HG03457 (cell line): ENCODE measurements at regions not wholly inside any gene's neighbourhood (a gene's known extent, or its start where the extent isn't known, plus 50 kb on each side); places are given as distances from the start of the nearest gene placed in this dataset.

Experiments used
- ATAC-seq: cut with Tn5 transposase; IDR thresholded peaks from one replicate; pipeline ENCODE4 v1.9.1; 2021; ENCODE audit warnings: moderate number of reproducible peaks; ENCODE audit not compliant: unreplicated experiment

GRCh38 chr13:59497621-59498247 lies 666.0 kb downstream of the DIAPH3 start:
- ATAC-seq, result no peak

- ATAC-seq, result no peak
Observed at GRCh38 chr13:59501004-59501403, 662.7 kb downstream of the DIAPH3 start.

DNA sequence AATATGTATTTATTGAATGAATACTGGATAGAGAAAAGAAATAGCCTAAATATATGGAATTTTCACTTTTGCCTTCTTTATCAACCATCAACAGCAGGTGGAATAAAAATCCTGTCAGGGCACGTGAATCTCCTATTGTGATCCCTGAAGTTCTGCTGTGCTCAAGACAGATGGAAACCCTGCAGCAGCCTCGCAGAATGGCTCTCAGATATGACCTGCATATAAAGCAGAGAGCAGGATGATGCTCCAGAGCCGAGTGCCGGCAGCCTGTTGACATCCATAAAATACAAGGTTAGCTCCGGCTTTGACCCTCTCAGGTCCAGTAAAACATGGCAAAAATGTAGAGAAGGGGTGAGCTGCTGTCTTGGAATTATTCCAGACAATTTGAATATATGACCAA lies 659.3 kb downstream of the DIAPH3 start:
- no peak for ATAC-seq

- ATAC-seq, result no peak
Observed at GRCh38 chr13:59510386-59510785, 653.3 kb downstream of the DIAPH3 start.

- ATAC-seq, result no peak
Observed at GRCh38 chr13:59513686-59514085, 650.0 kb downstream of the DIAPH3 start.

- ATAC-seq, result no peak
Observed at GRCh38 chr13:59514316-59514715, 649.4 kb downstream of the DIAPH3 start.

- no peak for ATAC-seq
Observed at GRCh38 chr13:59519819-59520218, 643.9 kb downstream of the DIAPH3 start.

DNA sequence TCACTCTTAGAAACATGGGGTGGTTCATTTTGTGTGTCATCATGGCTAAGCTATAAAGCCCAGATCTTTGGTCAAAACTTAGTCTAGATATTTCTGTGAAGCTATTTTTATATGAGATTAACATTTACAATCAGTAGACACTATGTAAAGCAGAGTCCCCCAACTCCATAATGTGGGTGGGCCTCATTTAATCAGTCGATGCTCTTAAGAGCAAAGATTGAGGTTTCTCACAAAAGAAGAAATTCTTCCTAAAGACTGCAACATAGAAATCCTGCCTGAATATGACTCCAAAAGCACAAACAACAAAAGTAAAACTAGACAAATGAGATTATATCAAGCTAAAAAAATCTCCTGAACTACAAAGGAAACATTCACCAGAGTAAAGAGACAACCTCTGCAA lies 642.2 kb downstream of the DIAPH3 start:
- no peak for ATAC-seq

DNA sequence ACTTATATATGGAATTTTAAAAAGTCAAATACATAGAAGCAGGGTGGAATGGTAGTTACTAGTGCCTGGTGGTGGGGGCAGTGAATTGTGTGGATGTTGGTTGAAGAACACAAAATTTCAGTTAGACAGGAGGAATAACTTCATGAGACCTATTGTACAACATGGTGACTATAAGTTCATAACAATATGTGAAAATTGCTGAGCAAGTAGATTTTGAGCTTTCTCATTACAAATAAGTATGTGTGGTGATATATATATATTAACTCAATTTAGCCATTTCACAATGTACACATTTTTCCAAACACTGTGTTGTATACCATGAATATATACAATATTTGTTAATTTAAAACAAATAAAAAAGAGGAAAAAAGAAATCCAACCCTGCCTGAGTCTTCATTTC lies 641.1 kb downstream of the DIAPH3 start:
- ATAC-seq, result no peak

- no peak for ATAC-seq
Observed at GRCh38 chr13:59527500-59527899, 636.2 kb downstream of the DIAPH3 start.

- no peak for ATAC-seq
Observed at GRCh38 chr13:59531571-59532091, 632.1 kb downstream of the DIAPH3 start.

DNA sequence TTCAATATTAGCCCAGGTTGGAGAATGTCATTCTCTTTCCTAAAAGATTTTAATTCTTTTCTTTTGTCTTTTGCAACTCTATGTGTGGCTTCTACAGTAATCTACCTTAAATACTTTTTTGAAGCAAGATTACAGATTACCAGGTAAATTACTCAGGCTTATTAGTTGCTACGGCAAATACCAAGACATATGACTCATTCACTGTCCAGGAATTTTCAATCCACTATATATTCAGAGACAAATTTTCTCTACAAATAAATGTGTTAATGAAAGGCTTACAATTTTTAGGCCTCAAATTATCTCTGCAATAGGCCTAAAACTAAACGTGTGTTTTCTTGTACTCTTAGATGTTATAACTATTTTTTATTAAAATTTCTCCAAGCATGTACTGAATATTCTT lies 631.3 kb downstream of the DIAPH3 start:
- ATAC-seq, result no peak

- no peak for ATAC-seq
Observed at GRCh38 chr13:59533561-59534555, 629.9 kb downstream of the DIAPH3 start.

- ATAC-seq, result no peak
Observed at GRCh38 chr13:59534806-59535205, 628.9 kb downstream of the DIAPH3 start.

DNA sequence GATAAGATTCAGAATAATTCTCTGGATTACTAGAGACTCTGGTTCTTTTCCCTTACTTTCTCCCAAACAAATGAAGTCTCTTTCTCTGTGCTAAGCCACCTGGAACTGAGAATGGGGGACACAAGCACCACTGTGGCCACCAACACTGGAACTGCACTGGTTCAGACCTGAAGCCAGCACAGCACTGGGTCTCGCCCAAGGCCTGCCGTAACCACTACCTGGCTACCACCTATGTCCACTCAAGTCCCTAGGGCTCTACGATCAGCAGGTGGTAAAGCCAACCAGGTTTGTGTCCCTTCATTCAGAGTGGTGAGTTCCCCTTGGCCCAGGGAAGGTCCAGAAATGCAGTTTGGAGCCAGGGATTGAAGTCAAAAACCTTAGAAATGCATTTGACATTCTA lies 626.2 kb downstream of the DIAPH3 start:
- ATAC-seq, result no peak

- ATAC-seq, result no peak
Observed at GRCh38 chr13:59538512-59538911, 625.2 kb downstream of the DIAPH3 start.

- no peak for ATAC-seq
Observed at GRCh38 chr13:59542303-59542702, 621.4 kb downstream of the DIAPH3 start.

DNA sequence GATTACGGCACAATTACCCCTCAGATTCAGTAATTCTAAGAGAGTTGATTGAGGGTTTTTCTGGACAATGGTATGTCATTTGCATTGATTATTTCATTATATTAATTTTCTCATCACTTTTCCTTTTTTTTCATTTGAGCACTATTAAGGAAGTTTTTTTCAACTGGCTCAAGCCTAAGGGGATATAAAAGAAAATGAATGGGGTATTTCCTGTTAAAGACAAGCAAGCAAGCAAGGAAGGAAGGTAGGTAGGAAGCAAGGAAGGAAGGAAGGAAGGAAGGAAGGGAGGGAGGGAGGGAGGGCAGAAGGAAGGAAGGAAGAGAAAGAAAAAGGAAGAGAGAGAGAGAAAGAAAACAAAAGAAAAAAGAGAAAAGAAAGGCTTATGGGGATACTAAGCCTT lies 620.3 kb downstream of the DIAPH3 start:
- no peak for ATAC-seq

- ATAC-seq, result no peak
Observed at GRCh38 chr13:59545007-59545406, 618.7 kb downstream of the DIAPH3 start.

GRCh38 chr13:59546178-59546577 lies 617.5 kb downstream of the DIAPH3 start:
- ATAC-seq, result no peak

GRCh38 chr13:59547950-59548349 lies 615.8 kb downstream of the DIAPH3 start:
- ATAC-seq, result no peak

DNA sequence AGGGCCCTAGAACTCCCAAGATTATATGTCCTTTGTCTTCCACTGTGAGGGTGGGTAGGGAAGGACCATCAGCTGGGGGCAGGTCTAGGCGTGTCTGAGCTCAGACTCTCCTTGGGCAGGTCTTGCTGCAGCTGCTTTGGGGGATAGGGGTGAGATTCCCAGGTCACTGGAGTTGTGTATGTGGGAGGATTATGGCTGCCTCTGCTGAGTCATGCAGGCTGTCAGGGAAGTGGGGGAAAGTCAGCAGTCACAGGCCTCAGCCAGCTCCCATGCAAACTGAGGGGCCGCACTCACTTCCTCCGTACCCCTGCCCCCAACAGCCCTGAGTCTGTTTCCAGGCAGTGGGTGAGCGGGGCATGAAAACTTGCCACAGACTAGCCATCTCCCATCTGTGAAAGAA lies 600.8 kb downstream of the DIAPH3 start:
- ATAC-seq, result no peak
